Peyer's patch (tissue), 4 donors: ENCODE measurements at regions not wholly inside any gene's neighbourhood (a gene's known extent, or its start where the extent isn't known, plus 50 kb on each side); places are given as distances from the start of the nearest gene placed in this dataset.

ENCODE experiments used
- DNase-seq, 3 donors: peaks; one replicate each; pipeline ENCODE4 v3.0.0-alpha.2; 2017 to 2019
- H3K27ac ChIP-seq, 4 donors: fragments of 200-600 bp; sonication (generic); one replicate each; pipeline ENCODE4 v1.5.1; 2016 to 2019
- H3K27me3 ChIP-seq, 2 donors: fragments of 200-600 bp; sonication (generic); one replicate each; pipeline ENCODE4 v1.5.1; 2019
- H3K36me3 ChIP-seq, 3 donors: fragments of 200-600 bp; sonication (generic); one replicate each; pipeline ENCODE4 v1.5.1; 2016 to 2019
- H3K4me1 ChIP-seq, 4 donors: fragments of 200-600 bp; sonication (generic); one replicate each; pipeline ENCODE4 v1.5.1; 2016 to 2019
- H3K4me3 ChIP-seq, 4 donors: fragments of 200-600 bp; sonication (generic); 1 replicate in 3 of 4; 2 replicates in 1 of 4; pipeline ENCODE4 v1.5.1; 2016 to 2019; ENCODE audit warnings: mild to moderate bottlenecking in 1 of 4
- H3K9me3 ChIP-seq, 4 donors: fragments of 200-600 bp; sonication (generic); one replicate each; pipeline ENCODE4 v1.5.1; 2016 to 2019; ENCODE audit warnings: mild to moderate bottlenecking in 1 of 4
- POLR2A ChIP-seq, 2 donors: fragments of 450-650 bp; IDR thresholded peaks; one replicate each; pipeline ENCODE4 v1.5.1; 2017; ENCODE audit warnings: antibody characterized with exemption in 2 of 2, mild to moderate bottlenecking in 2 of 2, moderate library complexity in 2 of 2
- small RNA-seq, 2 donors: library from RNA; depleted of rRNA; stranded (forward); fragments of <200 nt; gene quantifications; one replicate each; pipeline ENCODE3, GENCODE V24; 2016
- TF ChIP-seq, protein P1 (sequence below), 6 experiments: fragments of 450-650 bp in 4 of 6; fragments of 200-600 bp in 2 of 6; sonication (generic) in 1 of 6; IDR thresholded peaks; one replicate each; pipeline ENCODE4 v1.5.1; 2017 to 2019; ENCODE audit warnings: antibody characterized with exemption in 6 of 6, mild to moderate bottlenecking in 3 of 6, moderate library complexity in 1 of 6

GRCh38 chr5:37893434-37894134, 53.7 kb upstream of the GDNF start:
- DNase-seq: no peak
- no peak for TF ChIP-seq POLR2A (IDR thresholded peaks at IDR 0.05)
- TF ChIP-seq, protein P1, sequence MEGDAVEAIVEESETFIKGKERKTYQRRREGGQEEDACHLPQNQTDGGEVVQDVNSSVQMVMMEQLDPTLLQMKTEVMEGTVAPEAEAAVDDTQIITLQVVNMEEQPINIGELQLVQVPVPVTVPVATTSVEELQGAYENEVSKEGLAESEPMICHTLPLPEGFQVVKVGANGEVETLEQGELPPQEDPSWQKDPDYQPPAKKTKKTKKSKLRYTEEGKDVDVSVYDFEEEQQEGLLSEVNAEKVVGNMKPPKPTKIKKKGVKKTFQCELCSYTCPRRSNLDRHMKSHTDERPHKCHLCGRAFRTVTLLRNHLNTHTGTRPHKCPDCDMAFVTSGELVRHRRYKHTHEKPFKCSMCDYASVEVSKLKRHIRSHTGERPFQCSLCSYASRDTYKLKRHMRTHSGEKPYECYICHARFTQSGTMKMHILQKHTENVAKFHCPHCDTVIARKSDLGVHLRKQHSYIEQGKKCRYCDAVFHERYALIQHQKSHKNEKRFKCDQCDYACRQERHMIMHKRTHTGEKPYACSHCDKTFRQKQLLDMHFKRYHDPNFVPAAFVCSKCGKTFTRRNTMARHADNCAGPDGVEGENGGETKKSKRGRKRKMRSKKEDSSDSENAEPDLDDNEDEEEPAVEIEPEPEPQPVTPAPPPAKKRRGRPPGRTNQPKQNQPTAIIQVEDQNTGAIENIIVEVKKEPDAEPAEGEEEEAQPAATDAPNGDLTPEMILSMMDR (IDR thresholded peaks at IDR 0.05): no peak
- H3K9me3 ChIP-seq: no peaks in the 10 kb centered on the region

GRCh38 chr5:37892586-37892985, 52.7 kb upstream of the GDNF start:
- H3K27me3 ChIP-seq: no peaks in the 10 kb centered on the region
- no peak overlapping the region for H3K4me3 ChIP-seq
- H3K27ac ChIP-seq: no peak overlapping the region
- H3K9me3 ChIP-seq: no peaks in the 10 kb centered on the region
- no peaks in the 10 kb centered on the region for H3K36me3 ChIP-seq
- TF ChIP-seq POLR2A (IDR thresholded peaks at IDR 0.05): no peak
- TF ChIP-seq, protein P1 (IDR thresholded peaks at IDR 0.05): no peak
- no peak for DNase-seq
- H3K4me1 ChIP-seq: no peaks in the 10 kb centered on the region

More at GRCh38 chr5:37893434-37894134, 53.7 kb upstream of the GDNF start:
- no peaks in the 10 kb centered on the region for H3K36me3 ChIP-seq
- H3K4me3 ChIP-seq: no peak overlapping the region
- no peaks in the 10 kb centered on the region for H3K27me3 ChIP-seq
- H3K27ac ChIP-seq: no peak overlapping the region
- no peaks in the 10 kb centered on the region for H3K4me1 ChIP-seq

GRCh38 chr5:37891832-37892231, 52.0 kb upstream of the GDNF start:
- no peak for TF ChIP-seq POLR2A (IDR thresholded peaks at IDR 0.05)
- TF ChIP-seq, protein P1 (IDR thresholded peaks at IDR 0.05): no peak
- Histone ChIP-seq H3K27ac (no peak overlapping the region), H3K4me3 (no peak overlapping the region), H3K27me3 (no peaks in the 10 kb centered on the region), H3K9me3 (no peaks in the 10 kb centered on the region), H3K36me3 (no peaks in the 10 kb centered on the region), H3K4me1 (no peaks in the 10 kb centered on the region)
- DNase-seq: no peak

- H3K4me3 ChIP-seq: no peak overlapping the region
- H3K36me3 ChIP-seq: no peaks in the 10 kb centered on the region
- DNase-seq: no peak
- no peaks in the 10 kb centered on the region for H3K9me3 ChIP-seq
- TF ChIP-seq, protein P1 (IDR thresholded peaks at IDR 0.05): no peak
- no peak for TF ChIP-seq POLR2A (IDR thresholded peaks at IDR 0.05)
- no peaks in the 10 kb centered on the region for H3K27me3 ChIP-seq
- H3K4me1 ChIP-seq: no peaks in the 10 kb centered on the region
- no peak overlapping the region for H3K27ac ChIP-seq
These were observed 49.9 kb upstream of the GDNF start for GRCh38 chr5:37889612-37890317.

Small RNA genes lying in the stretch of these regions (small RNA-seq; reads per million reads assigned to genes)
- 0 reads per million in 2 donors for gene LINC02110
